ENCODE measurements at regions not wholly inside any gene's neighbourhood (a gene's known extent, or its start where the extent isn't known, plus 50 kb on each side); places are given as distances from the start of the nearest gene placed in this dataset.

- intact Hi-C loops (cut with DNase I; ENCODE audit: low total_unique reads): no loop called here
- H3K27me3 ChIP-seq (replicated peaks in 1 of 7): peaks cover 0 to 3% (median 0%) of the 10 kb centered on the region in 7 donors
- H3K4me3 ChIP-seq: no peak overlapping the region
- no peaks in the 10 kb centered on the region for H3K4me1 ChIP-seq
- no peaks in the 10 kb centered on the region for H3K36me3 ChIP-seq
- TF ChIP-seq POLR2AphosphoS5 (IDR thresholded peaks at IDR 0.05) (no peak), CTCF (IDR thresholded peaks at IDR 0.05 in 8 of 11, conservative IDR thresholded peaks at IDR 0.05 in 3 of 11) (no peak), POLR2A (IDR thresholded peaks at IDR 0.05) (no peak)
- no peak overlapping the region for H3K27ac ChIP-seq
- H3K9me3 ChIP-seq: no peaks in the 10 kb centered on the region
- DNase-seq: no peak
- 89 to 97% (median 92%) methylated on average over 3 of the region's 3 CpGs for WGBS, 5 donors
Observed at GRCh38 chr13:97133955-97134354, 88.2 kb upstream of the MBNL2 start.

- intact Hi-C loops (cut with DNase I; ENCODE audit: low total_unique reads): no loop called here
Observed at GRCh38 chr13:97134364-97135095, 87.6 kb upstream of the MBNL2 start.

GRCh38 chr13:97135883-97136282, 86.2 kb upstream of the MBNL2 start:
- intact Hi-C loops (cut with DNase I; ENCODE audit: low total_unique reads): no loop called here
- TF ChIP-seq POLR2A (IDR thresholded peaks at IDR 0.05) (no peak), CTCF (IDR thresholded peaks at IDR 0.05 in 8 of 11, conservative IDR thresholded peaks at IDR 0.05 in 3 of 11) (no peak), POLR2AphosphoS5 (IDR thresholded peaks at IDR 0.05) (no peak)
- peaks cover 0 to 3% (median 0%) of the 10 kb centered on the region in 7 donors for H3K27me3 ChIP-seq (replicated peaks in 1 of 7)
- no peaks in the 10 kb centered on the region for H3K9me3 ChIP-seq
- WGBS, 5 donors: 51 to 77% (median 61%) methylated on average over 4 of the region's 4 CpGs
- H3K36me3 ChIP-seq: no peaks in the 10 kb centered on the region
- no peak overlapping the region for H3K4me3 ChIP-seq
- H3K27ac ChIP-seq: no peak overlapping the region
- no peak for DNase-seq
- H3K4me1 ChIP-seq: no peaks in the 10 kb centered on the region

More at GRCh38 chr13:97134364-97135095, 87.6 kb upstream of the MBNL2 start:
- H3K36me3 ChIP-seq: no peaks in the 10 kb centered on the region
- H3K27ac ChIP-seq: no peak overlapping the region
- DNase-seq: no peak
- H3K27me3 ChIP-seq (replicated peaks in 1 of 7): peaks cover 0 to 3% (median 0%) of the 10 kb centered on the region in 7 donors
- H3K4me1 ChIP-seq: no peaks in the 10 kb centered on the region
- TF ChIP-seq CTCF (IDR thresholded peaks at IDR 0.05 in 8 of 11, conservative IDR thresholded peaks at IDR 0.05 in 3 of 11) (no peak), POLR2AphosphoS5 (IDR thresholded peaks at IDR 0.05) (no peak), POLR2A (IDR thresholded peaks at IDR 0.05) (no peak)
- no peak overlapping the region for H3K4me3 ChIP-seq
- no peaks in the 10 kb centered on the region for H3K9me3 ChIP-seq
- 90 to 96% (median 93%) methylated on average over 11 of the region's 11 CpGs for WGBS, 5 donors

- H3K36me3 ChIP-seq: no peaks in the 10 kb centered on the region
- DNase-seq: no peak
- TF ChIP-seq POLR2A (IDR thresholded peaks at IDR 0.05): no peak
- TF ChIP-seq POLR2AphosphoS5 (IDR thresholded peaks at IDR 0.05): no peak
- no peak for TF ChIP-seq CTCF (IDR thresholded peaks at IDR 0.05 in 8 of 11, conservative IDR thresholded peaks at IDR 0.05 in 3 of 11)
- intact Hi-C loops (cut with DNase I; ENCODE audit: low total_unique reads): no loop called here
- peaks cover 0 to 5% (median 0%) of the 10 kb centered on the region in 7 donors for H3K27me3 ChIP-seq (replicated peaks in 1 of 7)
- peaks cover 0 to 4% (median 0%) of the 10 kb centered on the region in 6 donors for H3K4me1 ChIP-seq
- H3K4me3 ChIP-seq: no peak overlapping the region
- no peaks in the 10 kb centered on the region for H3K9me3 ChIP-seq
- H3K27ac ChIP-seq: no peak overlapping the region
- 83 to 94% (median 86%) methylated on average over 3 of the region's 3 CpGs for WGBS, 5 donors
Observed at GRCh38 chr13:97136418-97136817, 85.7 kb upstream of the MBNL2 start.

Data from spleen (tissue), 11 donors.